ENCODE measurements at regions not wholly inside any gene's neighbourhood (a gene's known extent, or its start where the extent isn't known, plus 50 kb on each side); places are given as distances from the start of the nearest gene placed in this dataset.

DNA sequence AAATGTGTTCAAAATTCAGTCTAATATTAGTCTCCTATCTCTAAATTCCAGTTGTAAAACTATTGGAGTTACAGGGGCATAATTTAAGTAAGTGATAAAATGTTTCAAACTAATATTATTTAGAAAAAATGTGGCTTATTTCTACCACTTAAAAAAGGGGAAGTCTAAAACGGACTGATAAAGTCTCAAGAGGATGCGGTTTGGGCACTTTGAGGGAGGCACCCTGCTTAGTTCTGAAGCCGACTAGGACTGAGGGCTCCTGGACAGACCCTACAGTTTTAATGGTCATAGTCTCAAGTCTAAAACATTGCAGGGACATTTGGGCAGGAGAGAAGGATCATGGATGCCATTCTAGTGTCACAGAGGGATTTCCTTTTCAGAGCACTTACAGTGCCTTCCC is 566.3 kb downstream of the NR2F2 start:
- Histone ChIP-seq H3K27me3 (replicated peaks; ENCODE audit: control insufficient read depth, insufficient read depth, low read length) (no peaks in the 10 kb centered on the region), H3K36me3 (ENCODE audit: control insufficient read depth, insufficient read depth, low read length) (no peaks in the 10 kb centered on the region), H3K4me3 (replicated peaks; ENCODE audit: low read depth, low read length) (no peak overlapping the region)
- TF ChIP-seq, protein P1, sequence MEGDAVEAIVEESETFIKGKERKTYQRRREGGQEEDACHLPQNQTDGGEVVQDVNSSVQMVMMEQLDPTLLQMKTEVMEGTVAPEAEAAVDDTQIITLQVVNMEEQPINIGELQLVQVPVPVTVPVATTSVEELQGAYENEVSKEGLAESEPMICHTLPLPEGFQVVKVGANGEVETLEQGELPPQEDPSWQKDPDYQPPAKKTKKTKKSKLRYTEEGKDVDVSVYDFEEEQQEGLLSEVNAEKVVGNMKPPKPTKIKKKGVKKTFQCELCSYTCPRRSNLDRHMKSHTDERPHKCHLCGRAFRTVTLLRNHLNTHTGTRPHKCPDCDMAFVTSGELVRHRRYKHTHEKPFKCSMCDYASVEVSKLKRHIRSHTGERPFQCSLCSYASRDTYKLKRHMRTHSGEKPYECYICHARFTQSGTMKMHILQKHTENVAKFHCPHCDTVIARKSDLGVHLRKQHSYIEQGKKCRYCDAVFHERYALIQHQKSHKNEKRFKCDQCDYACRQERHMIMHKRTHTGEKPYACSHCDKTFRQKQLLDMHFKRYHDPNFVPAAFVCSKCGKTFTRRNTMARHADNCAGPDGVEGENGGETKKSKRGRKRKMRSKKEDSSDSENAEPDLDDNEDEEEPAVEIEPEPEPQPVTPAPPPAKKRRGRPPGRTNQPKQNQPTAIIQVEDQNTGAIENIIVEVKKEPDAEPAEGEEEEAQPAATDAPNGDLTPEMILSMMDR (IDR thresholded peaks at IDR 0.05; ENCODE audit: insufficient read depth, low read length, poor library complexity, severe bottlenecking): no peak
- DNase-seq (ENCODE audit: extremely low read depth, insufficient read length): no peak

DNA sequence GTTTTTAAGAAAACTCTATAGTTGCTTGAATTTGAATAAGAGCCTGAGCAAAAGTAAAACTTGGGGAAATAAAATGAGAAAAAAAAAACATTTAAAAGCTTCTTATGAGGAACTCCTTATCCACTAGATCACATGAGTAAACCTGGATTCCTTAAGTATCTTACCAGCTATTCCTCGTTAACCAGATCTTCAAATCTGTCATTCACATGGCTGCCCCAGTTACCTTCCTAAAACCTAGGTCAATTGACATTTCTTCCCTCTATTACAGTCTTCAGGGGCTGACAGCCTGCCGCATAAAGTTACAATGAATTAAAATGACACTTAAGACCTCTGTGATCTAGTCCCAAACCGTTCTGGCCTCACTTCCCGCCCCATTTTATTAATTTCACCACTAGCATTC is 583.6 kb downstream of the NR2F2 start:
- no peaks in the 10 kb centered on the region for H3K27me3 ChIP-seq (replicated peaks; ENCODE audit: control insufficient read depth, insufficient read depth, low read length)
- no peak overlapping the region for H3K4me3 ChIP-seq (replicated peaks; ENCODE audit: low read depth, low read length)
- DNase-seq (ENCODE audit: extremely low read depth, insufficient read length): no peak
- H3K36me3 ChIP-seq (ENCODE audit: control insufficient read depth, insufficient read depth, low read length): no peaks in the 10 kb centered on the region
- TF ChIP-seq, protein P1 (IDR thresholded peaks at IDR 0.05; ENCODE audit: insufficient read depth, low read length, poor library complexity, severe bottlenecking): no peak

DNA sequence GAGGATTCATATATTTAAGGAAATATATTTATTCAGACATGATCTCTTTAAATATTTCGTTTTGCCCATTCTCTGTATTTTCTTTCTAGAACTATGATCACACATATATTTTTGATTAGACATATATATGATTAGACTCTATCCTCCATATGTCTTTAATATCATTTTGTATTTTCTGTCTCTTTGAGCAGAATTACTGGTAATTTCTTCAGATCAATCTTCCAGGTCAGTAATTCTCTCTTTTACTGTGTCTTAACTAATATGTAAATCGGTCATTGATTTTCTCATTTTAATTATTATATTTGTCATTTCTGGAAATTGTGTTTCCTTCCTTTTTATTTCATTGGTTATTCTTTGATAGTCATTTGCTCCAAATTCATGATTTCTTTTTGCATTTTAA is 586.2 kb downstream of the NR2F2 start:
- H3K27me3 ChIP-seq (replicated peaks; ENCODE audit: control insufficient read depth, insufficient read depth, low read length): no peaks in the 10 kb centered on the region
- DNase-seq (ENCODE audit: extremely low read depth, insufficient read length): no peak
- no peaks in the 10 kb centered on the region for H3K36me3 ChIP-seq (ENCODE audit: control insufficient read depth, insufficient read depth, low read length)
- H3K4me3 ChIP-seq (replicated peaks; ENCODE audit: low read depth, low read length): no peak overlapping the region
- TF ChIP-seq, protein P1 (IDR thresholded peaks at IDR 0.05; ENCODE audit: insufficient read depth, low read length, poor library complexity, severe bottlenecking): no peak

DNA sequence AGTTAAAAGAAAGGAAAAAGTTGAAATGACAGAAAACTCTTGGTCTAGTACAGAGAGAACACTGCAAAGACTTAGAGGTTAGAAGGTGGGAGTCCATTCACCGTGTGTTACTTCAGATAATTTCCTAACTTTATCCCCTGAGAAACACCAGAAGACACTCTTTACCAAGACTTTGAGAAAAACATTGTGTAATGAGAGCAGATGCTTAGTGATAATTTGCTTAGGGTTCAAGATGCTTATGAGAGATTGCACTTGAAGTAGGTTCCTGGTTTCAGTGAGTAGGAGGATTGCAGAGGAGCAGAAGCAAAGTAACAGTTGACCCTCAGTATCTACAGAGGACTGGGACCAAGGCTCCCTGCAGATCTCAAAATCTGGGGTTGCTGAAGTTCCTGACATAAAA is 594.1 kb downstream of the NR2F2 start:
- TF ChIP-seq, protein P1 (IDR thresholded peaks at IDR 0.05; ENCODE audit: insufficient read depth, low read length, poor library complexity, severe bottlenecking): no peak
- H3K4me3 ChIP-seq (replicated peaks; ENCODE audit: low read depth, low read length): no peak overlapping the region
- DNase-seq (ENCODE audit: extremely low read depth, insufficient read length): no peak
- no peaks in the 10 kb centered on the region for H3K36me3 ChIP-seq (ENCODE audit: control insufficient read depth, insufficient read depth, low read length)
- no peaks in the 10 kb centered on the region for H3K27me3 ChIP-seq (replicated peaks; ENCODE audit: control insufficient read depth, insufficient read depth, low read length)

DNA sequence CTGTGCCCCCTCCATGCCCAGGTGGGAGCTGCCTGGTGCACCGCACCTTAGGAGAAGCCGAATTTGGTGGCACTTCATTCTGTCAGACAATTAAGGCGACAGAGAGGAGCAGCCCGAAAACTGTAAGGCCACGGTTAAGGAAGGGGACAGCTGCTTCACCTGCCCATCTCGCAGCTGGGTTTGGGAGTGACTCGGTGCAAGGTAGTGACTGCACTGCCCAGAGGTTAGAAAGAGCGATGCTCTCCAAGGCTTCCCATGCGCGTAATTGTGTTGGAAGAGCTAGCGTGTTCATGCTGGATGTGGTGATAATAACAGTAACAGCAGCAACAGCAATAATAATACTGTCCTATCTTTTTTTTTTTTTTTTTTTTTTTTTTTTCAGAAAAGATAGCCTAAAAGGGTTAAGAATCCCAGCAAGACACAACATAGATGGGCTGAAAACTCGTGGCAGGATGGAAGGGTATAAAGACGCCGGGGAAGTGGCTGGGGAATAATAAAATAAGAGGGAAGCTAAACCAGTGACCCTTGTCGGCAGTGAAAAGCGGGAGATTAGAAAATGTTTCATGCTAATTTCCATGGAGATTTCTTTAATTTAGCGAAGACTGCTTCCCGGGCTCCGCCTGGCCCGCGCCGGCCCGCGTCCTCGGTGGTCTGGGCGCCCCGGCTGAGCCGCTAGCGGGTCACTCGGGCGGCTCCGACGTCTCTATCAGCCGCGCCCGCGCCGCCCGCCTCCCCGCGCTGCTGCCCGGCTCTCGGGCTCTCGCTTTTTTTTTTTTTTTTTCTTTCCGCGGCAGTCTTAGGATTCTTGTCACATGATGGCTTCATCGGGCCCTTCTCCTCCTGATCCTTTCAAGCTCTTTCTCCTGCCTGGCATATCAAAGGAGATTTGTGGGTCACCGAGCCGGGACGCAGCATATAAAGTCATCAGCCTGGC is 617.1 kb downstream of the NR2F2 start:
- DNase-seq (ENCODE audit: extremely low read depth, insufficient read length): no peak
- TF ChIP-seq, protein P1 (IDR thresholded peaks at IDR 0.05; ENCODE audit: insufficient read depth, low read length, poor library complexity, severe bottlenecking): no peak
- Histone ChIP-seq H3K36me3 (ENCODE audit: control insufficient read depth, insufficient read depth, low read length) (no peaks in the 10 kb centered on the region), H3K4me3 (replicated peaks; ENCODE audit: low read depth, low read length) (no peak overlapping the region), H3K27me3 (replicated peaks; ENCODE audit: control insufficient read depth, insufficient read depth, low read length) (no peaks in the 10 kb centered on the region)

Measured in GM06990 (cell line).